ENCODE measurements at regions not wholly inside any gene's neighbourhood (a gene's known extent, or its start where the extent isn't known, plus 50 kb on each side); places are given as distances from the start of the nearest gene placed in this dataset.

DNA sequence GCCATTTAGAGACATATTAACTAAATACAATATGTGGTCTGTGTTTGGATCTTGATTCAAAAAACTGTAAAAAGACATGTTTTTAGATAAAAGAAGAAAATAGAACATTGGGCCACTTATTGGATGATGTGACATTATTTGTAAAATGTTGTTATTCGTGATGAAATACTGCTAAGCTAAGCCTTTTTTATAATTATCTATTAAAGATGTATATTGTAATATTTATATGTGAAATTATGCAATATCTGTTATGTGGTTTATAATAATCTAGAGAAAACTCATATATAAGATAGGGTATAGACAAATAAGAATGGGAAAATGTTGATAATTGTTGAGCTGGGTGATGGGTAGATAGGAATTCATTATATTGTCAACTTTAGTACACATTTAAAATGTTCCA is 82.0 kb upstream of the RGS1 start:
- Histone ChIP-seq H3K9me1 (ENCODE audit: control insufficient read depth, insufficient read depth, low read length) (no peaks in the 10 kb centered on the region), H3K36me3 (ENCODE audit: control insufficient read depth, insufficient read depth, low read length) (no peaks in the 10 kb centered on the region), H3K79me2 (ENCODE audit: control insufficient read depth, insufficient read depth, low read length) (no peaks in the 10 kb centered on the region), H3K9me3 (replicated peaks; ENCODE audit: control insufficient read depth, insufficient read depth, low read depth, low read length) (no peaks in the 10 kb centered on the region), H4K20me1 (replicated peaks; ENCODE audit: control insufficient read depth, insufficient read depth, low read length) (no peaks in the 10 kb centered on the region), H3K4me3 (no peak overlapping the region), H3K4me2 (ENCODE audit: insufficient read depth, low read length) (no peak overlapping the region), H3K4me1 (replicated peaks in 1 of 2; ENCODE audit: control insufficient read depth in 2 of 2, insufficient read depth in 2 of 2, low read length in 2 of 2) (no peaks in the 10 kb centered on the region), H3K27me3 (ENCODE audit: control insufficient read depth in 2 of 2, insufficient read depth in 2 of 2, low read length in 2 of 2) (no peaks in the 10 kb centered on the region), H2AFZ (ENCODE audit: low read depth, low read length) (no peak overlapping the region), H3K27ac (ENCODE audit: extremely low read depth, low read depth, low read length) (no peak overlapping the region), H3K9ac (ENCODE audit: insufficient read depth in 1 of 2, low read depth in 2 of 2, low read length in 2 of 2) (no peak overlapping the region)
- DNase-seq (ENCODE audit: extremely low read depth in 1 of 4, low spot score in 3 of 4) (no peak), FAIRE-seq (no peak), ATAC-seq (no peak)
- BruUV-seq (replicated peaks), result no TSS peak
- TF ChIP-seq NFIX (CRISPR knock-in tag; IDR thresholded peaks at IDR 0.05; ENCODE audit: low read depth) (no peak), ARHGAP35 (IDR thresholded peaks at IDR 0.05; ENCODE audit: partially characterized antibody) (no peak), XRCC3 (IDR thresholded peaks at IDR 0.05) (no peak), ZNF212 (CRISPR knock-in tag; IDR thresholded peaks at IDR 0.05) (no peak), CEBPG (CRISPR knock-in tag; IDR thresholded peaks at IDR 0.05) (no peak), CEBPG (tag; conservative IDR thresholded peaks at IDR 0.05 in 1 of 2, IDR thresholded peaks at IDR 0.05 in 1 of 2) (peak in 1 of 2 experiments; percentile 53; a peak in 1 of 4 replicates), ZNF134 (CRISPR knock-in tag; conservative IDR thresholded peaks at IDR 0.05) (no peak), TCFL5 (CRISPR knock-in tag; conservative IDR thresholded peaks at IDR 0.05) (no peak), ZNF282 (CRISPR knock-in tag; IDR thresholded peaks at IDR 0.05) (no peak), GATA2 (CRISPR knock-in tag; IDR thresholded peaks at IDR 0.05) (no peak), ZNF316 (IDR thresholded peaks at IDR 0.05) (peak; percentile 56), RAD21 (CRISPR knock-in tag; conservative IDR thresholded peaks at IDR 0.05 in 1 of 2, IDR thresholded peaks at IDR 0.05 in 1 of 2) (no peak), ADNP (tag; IDR thresholded peaks at IDR 0.05) (no peak)
- TF ChIP-seq, protein P1, sequence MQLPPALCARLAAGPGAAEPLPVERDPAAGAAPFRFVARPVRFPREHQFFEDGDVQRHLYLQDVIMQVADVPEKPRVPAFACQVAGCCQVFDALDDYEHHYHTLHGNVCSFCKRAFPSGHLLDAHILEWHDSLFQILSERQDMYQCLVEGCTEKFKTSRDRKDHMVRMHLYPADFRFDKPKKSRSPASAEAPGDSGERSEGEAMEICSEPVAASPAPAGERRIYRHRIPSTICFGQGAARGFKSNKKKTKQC (CRISPR knock-in tag; IDR thresholded peaks at IDR 0.05), result no peak
- intact Hi-C loops (cut with micrococcal nuclease), result no loop called here
- POLR2A ChIA-PET, result no interaction called here
- in situ Hi-C loops (cut with MboI), result no loop called here
- CTCF ChIA-PET (ENCODE audit: low intra/inter-chr PET ratio), result no interaction called here
- 8% methylated on average over 1 of the region's 1 CpG for WGBS (ENCODE audit: insufficient coverage, low coverage, missing lambda C conversion rate)

Measured in K562 (cell line).